IMR-90 (cell line): ENCODE measurements at regions not wholly inside any gene's neighbourhood (a gene's known extent, or its start where the extent isn't known, plus 50 kb on each side); places are given as distances from the start of the nearest gene placed in this dataset.
"Not testable (repeated sequence)": the region's sequence is repeated elsewhere in the genome, so short reads cannot be mapped to it uniquely, and the experiment has no call there.

Experiments
- ATAC-seq: fragments of 200-7000 bp; cut with Tn5 transposase; 2 replicates; pipeline ENCODE4 v1.9.1; 2020; ENCODE audit warnings: low read depth, mild to moderate bottlenecking, moderate library complexity
- BruUV-seq: library from RNA; stranded (reverse); fragments of 400-500 nt; replicated peaks from 2 replicates; lab custom pipeline; 2021; lab: Mats Ljungman, UMichigan
- CTCF ChIA-PET: fragments of 300-600 bp; formaldehyde crosslinking; extraction: SDS; loops from one replicate; lab custom pipeline; 2021; ENCODE audit warnings: antibody characterized with exemption; lab: Yijun Ruan, JAX
- POLR2A ChIA-PET: fragments of 300-600 bp; sonication (Branson Sonifier 250); formaldehyde crosslinking; loops from one replicate; lab custom pipeline; 2022; ENCODE audit warnings: antibody characterized with exemption; ENCODE audit not compliant: unreplicated experiment; lab: Charles Lee
- DNase-seq: peaks from one replicate; pipeline ENCODE4 v3.0.0; 2013
- H2AFZ ChIP-seq: replicated peaks from 2 replicates; pipeline ENCODE3; 2013; ENCODE audit warnings: low read length, mild to moderate bottlenecking; ENCODE audit not compliant: poor library complexity
- H2AK5ac ChIP-seq: 2 replicates; pipeline ENCODE4 v1.6.1; 2013; ENCODE audit warnings: low read depth, low read length, inconsistent platforms
- H2AK9ac ChIP-seq: replicated peaks from 2 replicates; pipeline ENCODE3; 2013; ENCODE audit warnings: mild to moderate bottlenecking, low read depth, low read length, moderate library complexity; ENCODE audit not compliant: poor library complexity
- H2BK120ac ChIP-seq: 2 replicates; pipeline ENCODE4 v1.6.1; 2013; ENCODE audit warnings: low read depth, low read length, inconsistent platforms
- H2BK15ac ChIP-seq: 3 replicates; pipeline ENCODE4 v1.6.1; 2013; ENCODE audit warnings: low read depth, low read length, inconsistent platforms
- H2BK20ac ChIP-seq: 2 replicates; pipeline ENCODE4 v1.6.1; 2013; ENCODE audit warnings: low read depth, mild to moderate bottlenecking, inconsistent platforms, low read length, moderate library complexity
- H2BK5ac ChIP-seq: 2 replicates; pipeline ENCODE4 v1.6.1; 2013; ENCODE audit warnings: mild to moderate bottlenecking, low read depth, low read length, inconsistent platforms; ENCODE audit not compliant: poor library complexity, severe bottlenecking
- H3K14ac ChIP-seq: replicated peaks from 2 replicates; pipeline ENCODE4 v1.6.1; 2013; ENCODE audit warnings: low read depth, low read length, inconsistent platforms
- H3K18ac ChIP-seq: 2 replicates; pipeline ENCODE4 v1.6.1; 2013; ENCODE audit warnings: low read depth, low read length, control low read depth
- H3K23ac ChIP-seq: 2 replicates; pipeline ENCODE4 v1.6.1; 2013; ENCODE audit warnings: low read depth, low read length, inconsistent platforms
- H3K27ac ChIP-seq: 2 replicates; pipeline ENCODE4 v1.5.1; 2013; ENCODE audit warnings: mild to moderate bottlenecking, control low read depth, low read length; ENCODE audit not compliant: insufficient read depth
- H3K27me3 ChIP-seq: 2 replicates; pipeline ENCODE4 v1.6.1; 2013; ENCODE audit warnings: low read length; ENCODE audit not compliant: control insufficient read depth, insufficient read depth
- H3K36me3 ChIP-seq: 2 replicates; pipeline ENCODE4 v1.6.1; 2013; ENCODE audit warnings: low read length, mixed read lengths; ENCODE audit not compliant: control insufficient read depth, insufficient read depth
- H3K4ac ChIP-seq: 2 replicates; pipeline ENCODE4 v1.6.1; 2013; ENCODE audit warnings: low read depth, low read length, inconsistent platforms
- H3K4me1 ChIP-seq: 2 replicates; pipeline ENCODE4 v1.6.1; 2013; ENCODE audit warnings: low read length, mixed read lengths; ENCODE audit not compliant: control insufficient read depth, insufficient read depth
- H3K4me2 ChIP-seq: 2 replicates; pipeline ENCODE4 v1.6.1; 2013; ENCODE audit warnings: low read depth, mild to moderate bottlenecking, control low read depth, low read length, moderate library complexity
- H3K4me3 ChIP-seq: 2 replicates; pipeline ENCODE4 v1.5.1; 2013; ENCODE audit warnings: low read depth, mild to moderate bottlenecking, control low read depth, low read length, moderate library complexity; ENCODE audit not compliant: insufficient read depth
- H3K56ac ChIP-seq: 2 replicates; pipeline ENCODE4 v1.6.1; 2013; ENCODE audit warnings: low read length, inconsistent platforms; ENCODE audit not compliant: insufficient read depth; ENCODE audit errors: extremely low read depth
- H3K79me1 ChIP-seq, 2 experiments: 2 replicates each; pipeline ENCODE4 v1.6.1; 2013; ENCODE audit warnings: low read length in 2 of 2, inconsistent platforms in 1 of 2, low read depth in 1 of 2
- H3K9ac ChIP-seq: 2 replicates; pipeline ENCODE4 v1.6.1; 2013; ENCODE audit warnings: low read depth, low read length, control low read depth
- H3K9me1 ChIP-seq: 2 replicates; pipeline ENCODE4 v1.6.1; 2013; ENCODE audit warnings: low read length, inconsistent platforms; ENCODE audit not compliant: insufficient read depth
- H3K9me3 ChIP-seq: 2 replicates; pipeline ENCODE4 v1.6.1; 2013; ENCODE audit warnings: low read length; ENCODE audit not compliant: control insufficient read depth, insufficient read depth
- H4K20me1 ChIP-seq: 2 replicates; pipeline ENCODE4 v1.6.1; 2013; ENCODE audit warnings: low read length, inconsistent platforms; ENCODE audit not compliant: insufficient read depth
- H4K5ac ChIP-seq: 2 replicates; pipeline ENCODE4 v1.6.1; 2013; ENCODE audit warnings: mild to moderate bottlenecking, low read depth, low read length, control low read depth
- H4K8ac ChIP-seq, 2 experiments: 2 replicates each; pipeline ENCODE4 v1.6.1; 2013; ENCODE audit warnings: low read depth in 2 of 2, low read length in 2 of 2, control low read depth in 1 of 2, inconsistent platforms in 1 of 2
- H4K91ac ChIP-seq: 2 replicates; pipeline ENCODE4 v1.6.1; 2013; ENCODE audit warnings: low read depth, low read length, inconsistent platforms; ENCODE audit not compliant: insufficient read depth
- WGBS, 2 experiments: methylation state at CpG; one replicate each; pipeline versions ENCODE4 v1.1.5 to v1.1.7; 2013; ENCODE audit warnings: missing lambda C conversion rate in 2 of 2; ENCODE audit not compliant: insufficient read length in 1 of 2; ENCODE audit errors: extremely low coverage in 2 of 2; 5-methylcytosine and 5-hydroxymethylcytosine counted together
- dilution Hi-C: fragments of 300-500 bp; cut with HindIII; formaldehyde crosslinking; loops from one replicate; pipeline ENCODE4 v1.14.3; 2018; ENCODE audit warnings: low sequenced_read_pairs; ENCODE audit not compliant: unreplicated experiment
- in situ Hi-C: fragments of 300-500 bp; cut with MboI; formaldehyde crosslinking; loops from 3 replicates; pipeline ENCODE4 v1.14.3; 2019; ENCODE audit warnings: low sequenced_read_pairs, inconsistent platforms, mixed read lengths
- intact Hi-C: fragments of 100-400 bp; cut with micrococcal nuclease; formaldehyde crosslinking; loops from 2 replicates; pipeline ENCODE4 v1.10.0; 2022

- H3K9ac ChIP-seq, H3K27ac ChIP-seq, H2AFZ ChIP-seq, H2BK20ac ChIP-seq, H3K4me2 ChIP-seq, H3K9me1 ChIP-seq, H3K36me3 ChIP-seq, H3K4me3 ChIP-seq, CTCF ChIA-PET, intact Hi-C loops, H2AK5ac ChIP-seq, H2BK15ac ChIP-seq, dilution Hi-C loops, H3K14ac ChIP-seq, H3K4me1 ChIP-seq, H2AK9ac ChIP-seq, H3K4ac ChIP-seq, H3K23ac ChIP-seq, ATAC-seq, POLR2A ChIA-PET, H4K8ac ChIP-seq, H4K5ac ChIP-seq, H2BK5ac ChIP-seq, H3K79me1 ChIP-seq, H4K91ac ChIP-seq, H3K18ac ChIP-seq, BruUV-seq, H2BK120ac ChIP-seq, DNase-seq, H3K56ac ChIP-seq, H4K20me1 ChIP-seq, in situ Hi-C loops, H3K27me3 ChIP-seq: not testable (repeated sequence)
- H3K9me3 ChIP-seq, result peaks cover 33% of the 10 kb centered on the region
- WGBS, 2 experiments, result 56% methylated on average over 2 of the region's 7 CpGs; no CpG with 5 or more reads in 1 of the 2 experiments
These were observed 4222.8 kb upstream of the OR11H1 start for GRCh38 chr22:11305179-11305578.

DNA sequence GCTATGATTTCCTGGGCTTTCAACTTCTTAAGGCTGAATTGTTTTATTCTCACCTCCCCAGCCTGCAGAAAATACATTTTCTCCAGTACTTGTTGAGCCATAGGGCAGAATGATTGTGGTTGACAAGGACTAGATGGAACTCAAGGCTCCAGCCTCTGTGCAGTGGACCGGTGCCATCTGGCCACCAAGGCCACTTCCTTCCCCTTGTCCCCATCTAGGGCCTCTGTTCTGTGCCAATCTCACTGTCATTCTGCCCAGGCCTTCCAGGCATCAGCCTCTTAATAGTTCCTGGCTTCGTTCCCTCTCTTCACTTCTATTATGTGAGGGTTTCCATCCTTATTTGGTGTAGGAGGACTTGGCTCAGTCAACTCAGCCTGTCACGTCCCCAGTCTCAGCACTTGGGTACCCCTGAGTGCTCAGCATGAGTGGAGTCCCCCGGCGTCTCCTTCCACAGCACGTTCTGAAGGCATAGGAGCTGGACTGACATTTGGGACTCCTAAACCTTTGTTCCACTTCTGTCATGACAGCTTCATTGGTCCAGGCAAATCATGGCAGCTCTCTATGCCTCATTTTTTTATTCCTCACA lies 4221.0 kb upstream of the OR11H1 start:
- H4K91ac ChIP-seq, H3K56ac ChIP-seq, H3K4ac ChIP-seq, H2AFZ ChIP-seq, H3K36me3 ChIP-seq, H4K20me1 ChIP-seq, H2BK20ac ChIP-seq, H3K14ac ChIP-seq, H2BK5ac ChIP-seq, intact Hi-C loops, H3K4me1 ChIP-seq, POLR2A ChIA-PET, H2AK9ac ChIP-seq, H3K27ac ChIP-seq, H4K5ac ChIP-seq, H3K4me2 ChIP-seq, in situ Hi-C loops, H2BK120ac ChIP-seq, H3K9ac ChIP-seq, CTCF ChIA-PET, H4K8ac ChIP-seq, BruUV-seq, H3K27me3 ChIP-seq, dilution Hi-C loops, H3K79me1 ChIP-seq, H3K9me1 ChIP-seq, H2BK15ac ChIP-seq, H2AK5ac ChIP-seq, H3K23ac ChIP-seq, ATAC-seq, DNase-seq, H3K4me3 ChIP-seq, H3K18ac ChIP-seq: not testable (repeated sequence)
- WGBS, 2 experiments, result 54% methylated on average over 4 of the region's 6 CpGs; no CpG with 5 or more reads in 1 of the 2 experiments
- H3K9me3 ChIP-seq, result peaks cover 34% of the 10 kb centered on the region
